ENCODE measurements at regions not wholly inside any gene's neighbourhood (a gene's known extent, or its start where the extent isn't known, plus 50 kb on each side); places are given as distances from the start of the nearest gene placed in this dataset.

GRCh38 chr10:58936364-58936763 lies 240.1 kb upstream of the PHYHIPL start:
- no peak overlapping the region for H3K4me3 Mint-ChIP-seq
- H3K9me3 Mint-ChIP-seq, result 0 out of 2 replicates have a peak, but pooled peaks cover 4% of the 10 kb centered on the region
- TF ChIP-seq ZNF281 (CRISPR knock-in tag; IDR thresholded peaks at IDR 0.05) (no peak), JAZF1 (CRISPR knock-in tag; IDR thresholded peaks at IDR 0.05) (no peak), ZNF317 (CRISPR knock-in tag; IDR thresholded peaks at IDR 0.05; ENCODE audit: borderline replicate concordance, low read depth) (no peak), IRF1 (CRISPR knock-in tag; IDR thresholded peaks at IDR 0.05) (no peak), ZNF425 (CRISPR knock-in tag; conservative IDR thresholded peaks at IDR 0.05) (no peak), ELF4 (CRISPR knock-in tag; IDR thresholded peaks at IDR 0.05; ENCODE audit: low read depth) (no peak), JUN (CRISPR knock-in tag; IDR thresholded peaks at IDR 0.05) (no peak), IRF2 (CRISPR knock-in tag; IDR thresholded peaks at IDR 0.05; ENCODE audit: borderline replicate concordance, low read depth) (no peak), ZNF396 (CRISPR knock-in tag; IDR thresholded peaks at IDR 0.05; ENCODE audit: borderline replicate concordance) (no peak), CREM (CRISPR knock-in tag; IDR thresholded peaks at IDR 0.05) (no peak), USF2 (CRISPR knock-in tag; IDR thresholded peaks at IDR 0.05) (no peak), FOXK1 (CRISPR knock-in tag; IDR thresholded peaks at IDR 0.05) (no peak)
- H3K27ac Mint-ChIP-seq, result no peak overlapping the region
- H3K4me1 Mint-ChIP-seq, result no peaks in the 10 kb centered on the region
- ChIA-PET POLR2A (no interaction called here), CTCF (no interaction called here)
- H3K27me3 Mint-ChIP-seq (ENCODE audit: low read depth), result no peaks in the 10 kb centered on the region
- ATAC-seq (no peak), DNase-seq (ENCODE audit: low spot score) (no peak)
- no peaks in the 10 kb centered on the region for H3K36me3 Mint-ChIP-seq

GRCh38 chr10:58937423-58937822 lies 239.0 kb upstream of the PHYHIPL start:
- H3K36me3 Mint-ChIP-seq, result no peaks in the 10 kb centered on the region
- ATAC-seq, result no peak
- no peaks in the 10 kb centered on the region for H3K4me1 Mint-ChIP-seq
- ChIA-PET CTCF (no interaction called here), POLR2A (no interaction called here)
- H3K27me3 Mint-ChIP-seq (ENCODE audit: low read depth), result no peaks in the 10 kb centered on the region
- no peak for DNase-seq (ENCODE audit: low spot score)
- H3K4me3 Mint-ChIP-seq, result no peak overlapping the region
- TF ChIP-seq ZNF416 (CRISPR knock-in tag; IDR thresholded peaks at IDR 0.05) (no peak), TCF7 (CRISPR knock-in tag; IDR thresholded peaks at IDR 0.05; ENCODE audit: low read depth) (no peak), GABPB1 (CRISPR knock-in tag; IDR thresholded peaks at IDR 0.05) (no peak), E2F4 (CRISPR knock-in tag; IDR thresholded peaks at IDR 0.05; ENCODE audit: borderline replicate concordance, low read depth) (no peak), TEAD4 (CRISPR knock-in tag; IDR thresholded peaks at IDR 0.05) (no peak), E2F1 (CRISPR knock-in tag; IDR thresholded peaks at IDR 0.05) (no peak), ESRRA (CRISPR knock-in tag; IDR thresholded peaks at IDR 0.05; ENCODE audit: borderline replicate concordance) (no peak), STAT6 (CRISPR knock-in tag; conservative IDR thresholded peaks at IDR 0.05; ENCODE audit: low read depth) (no peak), ZNF423 (CRISPR knock-in tag; IDR thresholded peaks at IDR 0.05) (no peak)
- H3K9me3 Mint-ChIP-seq, result 0 out of 2 replicates have a peak, but pooled peaks cover 4% of the 10 kb centered on the region
- H3K27ac Mint-ChIP-seq, result no peak overlapping the region
